ENCODE measurements at regions not wholly inside any gene's neighbourhood (a gene's known extent, or its start where the extent isn't known, plus 50 kb on each side); places are given as distances from the start of the nearest gene placed in this dataset.

- DNase-seq (ENCODE audit: low spot score): no peak
- H3K9me3 ChIP-seq (ENCODE audit: low read depth): no peaks in the 10 kb centered on the region
- H2AFZ ChIP-seq: no peak overlapping the region
- no peaks in the 10 kb centered on the region for H3K9me2 ChIP-seq (replicated peaks; ENCODE audit: insufficient read depth)
- no peaks in the 10 kb centered on the region for H3K79me2 ChIP-seq
- TF ChIP-seq EZH2 (IDR thresholded peaks at IDR 0.05; ENCODE audit: borderline replicate concordance) (no peak), EZH2phosphoT487 (IDR thresholded peaks at IDR 0.05; ENCODE audit: low read depth, severe bottlenecking, unreplicated experiment) (no peak), CTCF (IDR thresholded peaks at IDR 0.05; ENCODE audit: poor library complexity) (no peak)
- H3K4me1 ChIP-seq (ENCODE audit: insufficient read depth): no peaks in the 10 kb centered on the region
- H3K27ac ChIP-seq: no peak overlapping the region
- WGBS (ENCODE audit: low lambda C conversion rate, missing lambda C conversion rate): 81% methylated on average over 4 of the region's 4 CpGs
- no peaks in the 10 kb centered on the region for H3K27me3 ChIP-seq
- H4K20me1 ChIP-seq (ENCODE audit: insufficient read depth, poor library complexity, severe bottlenecking): no peaks in the 10 kb centered on the region
- no peak overlapping the region for H3K4me3 ChIP-seq
- H3K36me3 ChIP-seq (replicated peaks; ENCODE audit: insufficient read depth, low read depth): no peaks in the 10 kb centered on the region
- no peak overlapping the region for H3K4me2 ChIP-seq
These were observed 308.7 kb upstream of the N4BP1 start for GRCh38 chr16:48918520-48919258.

GRCh38 chr16:48916566-48916965 lies 306.6 kb upstream of the N4BP1 start:
- no peak overlapping the region for H2AFZ ChIP-seq
- H3K4me1 ChIP-seq (ENCODE audit: insufficient read depth): no peaks in the 10 kb centered on the region
- H3K27me3 ChIP-seq: no peaks in the 10 kb centered on the region
- H3K4me2 ChIP-seq: no peak overlapping the region
- H3K4me3 ChIP-seq: no peak overlapping the region
- TF ChIP-seq EZH2phosphoT487 (IDR thresholded peaks at IDR 0.05; ENCODE audit: low read depth, severe bottlenecking, unreplicated experiment) (no peak), EZH2 (IDR thresholded peaks at IDR 0.05; ENCODE audit: borderline replicate concordance) (no peak), CTCF (IDR thresholded peaks at IDR 0.05; ENCODE audit: poor library complexity) (no peak)
- no peaks in the 10 kb centered on the region for H4K20me1 ChIP-seq (ENCODE audit: insufficient read depth, poor library complexity, severe bottlenecking)
- H3K27ac ChIP-seq: no peak overlapping the region
- no peaks in the 10 kb centered on the region for H3K36me3 ChIP-seq (replicated peaks; ENCODE audit: insufficient read depth, low read depth)
- H3K9me3 ChIP-seq (ENCODE audit: low read depth): no peaks in the 10 kb centered on the region
- H3K79me2 ChIP-seq: no peaks in the 10 kb centered on the region
- H3K9me2 ChIP-seq (replicated peaks; ENCODE audit: insufficient read depth): no peaks in the 10 kb centered on the region
- 61% methylated on average over 1 of the region's 1 CpG for WGBS (ENCODE audit: low lambda C conversion rate, missing lambda C conversion rate)
- no peak for DNase-seq (ENCODE audit: low spot score)

DNA sequence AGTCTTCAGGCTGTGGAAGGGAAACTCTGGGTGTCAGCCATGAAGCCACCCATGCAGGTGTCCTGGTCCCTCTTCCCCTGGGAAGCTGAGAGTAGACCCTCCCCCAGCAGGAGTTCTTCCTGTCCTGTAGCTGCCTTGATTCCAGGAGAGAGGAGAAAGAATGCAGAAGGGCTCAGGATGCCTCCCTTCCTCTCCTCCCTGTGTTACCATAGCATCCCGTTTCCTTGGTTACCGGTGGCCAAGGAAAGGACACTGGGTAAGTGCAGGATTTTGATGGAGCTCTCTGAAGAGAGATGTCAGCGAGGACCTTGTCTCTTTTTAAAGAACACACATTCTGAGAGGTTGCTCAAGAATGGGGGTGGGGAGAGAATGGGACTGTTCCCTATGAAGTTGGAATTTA lies 304.1 kb upstream of the N4BP1 start:
- no peaks in the 10 kb centered on the region for H3K36me3 ChIP-seq (replicated peaks; ENCODE audit: insufficient read depth, low read depth)
- no peaks in the 10 kb centered on the region for H3K27me3 ChIP-seq
- H3K79me2 ChIP-seq: no peaks in the 10 kb centered on the region
- H3K4me1 ChIP-seq (ENCODE audit: insufficient read depth): no peaks in the 10 kb centered on the region
- no peak overlapping the region for H3K27ac ChIP-seq
- DNase-seq (ENCODE audit: low spot score): no peak
- no peak overlapping the region for H3K4me3 ChIP-seq
- 82% methylated on average over 3 of the region's 3 CpGs for WGBS (ENCODE audit: low lambda C conversion rate, missing lambda C conversion rate)
- H4K20me1 ChIP-seq (ENCODE audit: insufficient read depth, poor library complexity, severe bottlenecking): no peaks in the 10 kb centered on the region
- no peaks in the 10 kb centered on the region for H3K9me3 ChIP-seq (ENCODE audit: low read depth)
- H3K9me2 ChIP-seq (replicated peaks; ENCODE audit: insufficient read depth): no peaks in the 10 kb centered on the region
- H2AFZ ChIP-seq: no peak overlapping the region
- no peak overlapping the region for H3K4me2 ChIP-seq
- TF ChIP-seq CTCF (IDR thresholded peaks at IDR 0.05; ENCODE audit: poor library complexity): no peak
- TF ChIP-seq EZH2phosphoT487 (IDR thresholded peaks at IDR 0.05; ENCODE audit: low read depth, severe bottlenecking, unreplicated experiment): no peak
- TF ChIP-seq EZH2 (IDR thresholded peaks at IDR 0.05; ENCODE audit: borderline replicate concordance): no peak

All from hepatocyte (in vitro differentiated cells).